CD4-positive, alpha-beta T cell treated with Interleukin-4 for 4 hours (primary cell): ENCODE measurements at regions not wholly inside any gene's neighbourhood (a gene's known extent, or its start where the extent isn't known, plus 50 kb on each side); places are given as distances from the start of the nearest gene placed in this dataset.
"Not testable (repeated sequence)": the region's sequence is repeated elsewhere in the genome, so short reads cannot be mapped to it uniquely, and the experiment has no call there.

Experiments used
- DNase-seq: peaks from one replicate; pipeline ENCODE4 v3.0.0-alpha.2; 2020

GRCh38 chr2:221753401-221753800 lies 181.3 kb upstream of the EPHA4 start:
- no peak for DNase-seq

- DNase-seq = no peak
Observed at GRCh38 chr2:221752781-221753180, 180.7 kb upstream of the EPHA4 start.

- DNase-seq = no peak
Observed at GRCh38 chr2:221750316-221750715, 178.2 kb upstream of the EPHA4 start.

- DNase-seq = no peak
Observed at GRCh38 chr2:221747289-221747972, 175.3 kb upstream of the EPHA4 start.

GRCh38 chr2:221741496-221742211 lies 169.6 kb upstream of the EPHA4 start:
- DNase-seq = no peak

GRCh38 chr2:221731432-221732145 lies 159.5 kb upstream of the EPHA4 start:
- DNase-seq = no peak

- no peak for DNase-seq
Observed at GRCh38 chr2:221726894-221727513, 154.9 kb upstream of the EPHA4 start.

- DNase-seq = no peak
Observed at GRCh38 chr2:221724631-221725203, 152.6 kb upstream of the EPHA4 start.

GRCh38 chr2:221724117-221724516 lies 152.0 kb upstream of the EPHA4 start:
- not testable (repeated sequence) for DNase-seq

GRCh38 chr2:221716426-221717303 lies 144.6 kb upstream of the EPHA4 start:
- DNase-seq = no peak

- DNase-seq = no peak
Observed at GRCh38 chr2:221715523-221716247, 143.6 kb upstream of the EPHA4 start.

- DNase-seq = no peak
Observed at GRCh38 chr2:221710744-221711143, 138.6 kb upstream of the EPHA4 start.

- no peak for DNase-seq
Observed at GRCh38 chr2:221708902-221709301, 136.8 kb upstream of the EPHA4 start.

- DNase-seq = no peak
Observed at GRCh38 chr2:221705185-221705877, 133.2 kb upstream of the EPHA4 start.

- no peak for DNase-seq
Observed at GRCh38 chr2:221704442-221704841, 132.3 kb upstream of the EPHA4 start.

- DNase-seq = no peak
Observed at GRCh38 chr2:221693365-221693764, 121.3 kb upstream of the EPHA4 start.

- DNase-seq = no peak
Observed at GRCh38 chr2:221691571-221691970, 119.5 kb upstream of the EPHA4 start.

- DNase-seq = no peak
Observed at GRCh38 chr2:221689140-221689539, 117.0 kb upstream of the EPHA4 start.

- no peak for DNase-seq
Observed at GRCh38 chr2:221680548-221680947, 108.4 kb upstream of the EPHA4 start.

GRCh38 chr2:221677688-221678087 lies 105.6 kb upstream of the EPHA4 start:
- DNase-seq = no peak
